GM12891 (cell line): ENCODE measurements at regions not wholly inside any gene's neighbourhood (a gene's known extent, or its start where the extent isn't known, plus 50 kb on each side); places are given as distances from the start of the nearest gene placed in this dataset.

ENCODE experiments used
- POLR2A ChIP-seq: IDR thresholded peaks from 2 replicates; pipeline ENCODE4 v1.6.1; 2011; ENCODE audit warnings: low read depth, low read length, control low read depth
- POLR2AphosphoS5 ChIP-seq: IDR thresholded peaks from 2 replicates; pipeline ENCODE4 v1.6.1; 2011; ENCODE audit warnings: low read depth, low read length, control low read depth

DNA sequence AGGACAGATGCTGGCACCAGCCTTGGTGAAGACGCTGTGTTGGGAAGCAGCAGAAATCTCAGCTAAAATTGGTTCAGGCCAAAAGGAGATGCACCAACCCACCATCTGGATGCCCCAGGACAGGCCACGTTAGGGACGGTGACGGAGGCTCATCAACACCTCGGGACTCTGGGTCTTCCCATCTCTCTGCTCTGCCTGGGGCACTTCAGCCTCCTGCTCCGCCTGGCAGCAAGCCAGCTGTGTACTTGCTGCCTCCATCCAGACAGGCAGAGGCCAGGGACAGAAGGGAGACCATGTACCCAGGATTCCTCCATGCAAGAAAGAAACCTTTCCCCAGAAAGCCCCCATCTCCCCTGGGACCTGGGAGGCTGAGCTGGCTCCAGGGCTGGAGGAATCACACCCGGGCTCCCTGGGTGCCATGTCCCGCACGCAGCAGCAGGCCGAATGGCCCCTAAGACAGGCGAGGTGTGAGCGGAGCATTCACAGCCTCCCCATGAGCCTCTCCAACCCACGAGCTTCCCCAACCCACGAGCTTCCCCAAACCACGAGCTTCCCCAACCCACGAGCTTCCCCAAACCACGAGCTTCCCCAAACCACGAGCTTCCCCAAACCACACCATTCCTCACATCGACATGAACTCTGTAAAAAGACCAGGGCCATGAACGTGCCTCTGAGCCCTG is 274.5 kb downstream of the C16orf95 start:
- TF ChIP-seq POLR2A (no peak), POLR2AphosphoS5 (no peak)
